ENCODE measurements at regions not wholly inside any gene's neighbourhood (a gene's known extent, or its start where the extent isn't known, plus 50 kb on each side); places are given as distances from the start of the nearest gene placed in this dataset.

- no peaks in the 10 kb centered on the region for H3K4me1 Mint-ChIP-seq (ENCODE audit: unreplicated experiment)
Observed at GRCh38 chr3:127425505-127426443, 137.9 kb upstream of the PRR20G start.

GRCh38 chr3:127424766-127425504, 137.1 kb upstream of the PRR20G start:
- peaks cover 61% of the 10 kb centered on the region for H3K27me3 Mint-ChIP-seq (ENCODE audit: unreplicated experiment)
- H3K4me3 Mint-ChIP-seq (ENCODE audit: unreplicated experiment), result no peak overlapping the region
- no peaks in the 10 kb centered on the region for H3K36me3 Mint-ChIP-seq (ENCODE audit: unreplicated experiment)
- TF ChIP-seq CTCF (IDR thresholded peaks at IDR 0.05), result no peak
- no peaks in the 10 kb centered on the region for H3K9me3 Mint-ChIP-seq (ENCODE audit: unreplicated experiment)
- H3K27ac Mint-ChIP-seq (ENCODE audit: unreplicated experiment), result no peak overlapping the region
- no peaks in the 10 kb centered on the region for H3K4me1 Mint-ChIP-seq (ENCODE audit: unreplicated experiment)
- peak; percentile 81 for DNase-seq (ENCODE audit: extremely low spot score, unreplicated experiment)

More at GRCh38 chr3:127425505-127426443, 137.9 kb upstream of the PRR20G start:
- TF ChIP-seq CTCF (IDR thresholded peaks at IDR 0.05), result no peak
- Mint-ChIP-seq H3K36me3 (ENCODE audit: unreplicated experiment) (no peaks in the 10 kb centered on the region), H3K27ac (ENCODE audit: unreplicated experiment) (no peak overlapping the region), H3K27me3 (ENCODE audit: unreplicated experiment) (peaks cover 64% of the 10 kb centered on the region), H3K4me3 (ENCODE audit: unreplicated experiment) (no peak overlapping the region), H3K9me3 (ENCODE audit: unreplicated experiment) (no peaks in the 10 kb centered on the region)
- peak; percentile 80 for DNase-seq (ENCODE audit: extremely low spot score, unreplicated experiment)

GRCh38 chr3:127423856-127424765, 136.3 kb upstream of the PRR20G start:
- H3K9me3 Mint-ChIP-seq (ENCODE audit: unreplicated experiment), result no peaks in the 10 kb centered on the region
- no peak overlapping the region for H3K27ac Mint-ChIP-seq (ENCODE audit: unreplicated experiment)
- no peak for TF ChIP-seq CTCF (IDR thresholded peaks at IDR 0.05)
- peak; percentile 71 for DNase-seq (ENCODE audit: extremely low spot score, unreplicated experiment)
- H3K4me3 Mint-ChIP-seq (ENCODE audit: unreplicated experiment), result no peak overlapping the region
- no peaks in the 10 kb centered on the region for H3K4me1 Mint-ChIP-seq (ENCODE audit: unreplicated experiment)
- no peaks in the 10 kb centered on the region for H3K36me3 Mint-ChIP-seq (ENCODE audit: unreplicated experiment)
- peaks cover 62% of the 10 kb centered on the region for H3K27me3 Mint-ChIP-seq (ENCODE audit: unreplicated experiment)

- no peaks in the 10 kb centered on the region for H3K36me3 Mint-ChIP-seq (ENCODE audit: unreplicated experiment)
- no peaks in the 10 kb centered on the region for H3K9me3 Mint-ChIP-seq (ENCODE audit: unreplicated experiment)
- H3K27ac Mint-ChIP-seq (ENCODE audit: unreplicated experiment), result no peak overlapping the region
- no peak overlapping the region for H3K4me3 Mint-ChIP-seq (ENCODE audit: unreplicated experiment)
- H3K4me1 Mint-ChIP-seq (ENCODE audit: unreplicated experiment), result no peaks in the 10 kb centered on the region
- H3K27me3 Mint-ChIP-seq (ENCODE audit: unreplicated experiment), result peaks cover 63% of the 10 kb centered on the region
- TF ChIP-seq CTCF (IDR thresholded peaks at IDR 0.05), result no peak
- peak; percentile 80 for DNase-seq (ENCODE audit: extremely low spot score, unreplicated experiment)
Observed at GRCh38 chr3:127422663-127423375, 135.0 kb upstream of the PRR20G start.

All from osteocyte (in vitro differentiated cells).